Mesothelial cell of epicardium (in vitro differentiated cells): ENCODE measurements at regions not wholly inside any gene's neighbourhood (a gene's known extent, or its start where the extent isn't known, plus 50 kb on each side); places are given as distances from the start of the nearest gene placed in this dataset.

Experiments used
- DNase-seq, 2 experiments: peaks; one replicate each; pipeline ENCODE4 v3.0.0; 2021; ENCODE audit warnings: low spot score in 2 of 2; ENCODE audit not compliant: unreplicated experiment in 2 of 2
- H3K27ac Mint-ChIP-seq: 2 replicates; pipeline ENCODE4 v1.8.0; 2021; ENCODE audit warnings: mixed read lengths
- H3K27me3 Mint-ChIP-seq: 2 replicates; pipeline ENCODE4 v1.8.0; 2021; ENCODE audit warnings: low read depth, mixed read lengths
- H3K36me3 Mint-ChIP-seq: 2 replicates; pipeline ENCODE4 v1.8.0; 2021; ENCODE audit warnings: mixed read lengths
- H3K4me1 Mint-ChIP-seq: 2 replicates; pipeline ENCODE4 v1.8.0; 2021; ENCODE audit warnings: mixed read lengths
- H3K4me3 Mint-ChIP-seq: 2 replicates; pipeline ENCODE4 v1.8.0; 2021; ENCODE audit warnings: mild to moderate bottlenecking, moderate library complexity, mixed read lengths
- H3K9me3 Mint-ChIP-seq: 2 replicates; pipeline ENCODE4 v1.8.0; 2021; ENCODE audit warnings: mixed read lengths
- TF ChIP-seq, protein P1 (sequence below): fragments of 200-600 bp; sonication (generic); IDR thresholded peaks from one replicate; pipeline ENCODE4 v1.5.0; 2021; ENCODE audit warnings: antibody characterized with exemption; ENCODE audit not compliant: unreplicated experiment

DNA sequence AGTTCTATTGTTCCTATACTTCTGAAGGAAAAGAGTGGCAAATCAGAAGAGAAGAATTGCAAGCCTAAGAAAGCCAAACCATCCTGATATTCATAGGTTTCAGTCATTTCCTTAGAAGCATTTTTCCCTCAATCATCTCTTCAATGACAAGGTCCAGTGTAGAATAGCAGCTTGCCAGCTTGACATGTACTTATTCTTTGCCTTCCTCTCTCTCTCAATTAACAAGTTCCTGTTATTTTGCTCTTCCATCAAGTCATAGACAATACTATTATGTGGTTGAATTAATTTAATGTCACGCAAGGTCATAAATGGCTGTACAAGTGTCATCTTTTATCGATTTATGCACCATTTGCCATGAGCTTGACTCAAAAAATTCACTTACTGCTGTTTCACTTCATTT is 216.3 kb upstream of the MBL2 start:
- Mint-ChIP-seq H3K9me3 (peaks cover 11% of the 10 kb centered on the region), H3K27ac (no peak overlapping the region), H3K36me3 (no peaks in the 10 kb centered on the region), H3K27me3 (no peaks in the 10 kb centered on the region), H3K4me1 (peaks cover 3% of the 10 kb centered on the region), H3K4me3 (no peak overlapping the region)
- no peak for DNase-seq
- TF ChIP-seq, protein P1, sequence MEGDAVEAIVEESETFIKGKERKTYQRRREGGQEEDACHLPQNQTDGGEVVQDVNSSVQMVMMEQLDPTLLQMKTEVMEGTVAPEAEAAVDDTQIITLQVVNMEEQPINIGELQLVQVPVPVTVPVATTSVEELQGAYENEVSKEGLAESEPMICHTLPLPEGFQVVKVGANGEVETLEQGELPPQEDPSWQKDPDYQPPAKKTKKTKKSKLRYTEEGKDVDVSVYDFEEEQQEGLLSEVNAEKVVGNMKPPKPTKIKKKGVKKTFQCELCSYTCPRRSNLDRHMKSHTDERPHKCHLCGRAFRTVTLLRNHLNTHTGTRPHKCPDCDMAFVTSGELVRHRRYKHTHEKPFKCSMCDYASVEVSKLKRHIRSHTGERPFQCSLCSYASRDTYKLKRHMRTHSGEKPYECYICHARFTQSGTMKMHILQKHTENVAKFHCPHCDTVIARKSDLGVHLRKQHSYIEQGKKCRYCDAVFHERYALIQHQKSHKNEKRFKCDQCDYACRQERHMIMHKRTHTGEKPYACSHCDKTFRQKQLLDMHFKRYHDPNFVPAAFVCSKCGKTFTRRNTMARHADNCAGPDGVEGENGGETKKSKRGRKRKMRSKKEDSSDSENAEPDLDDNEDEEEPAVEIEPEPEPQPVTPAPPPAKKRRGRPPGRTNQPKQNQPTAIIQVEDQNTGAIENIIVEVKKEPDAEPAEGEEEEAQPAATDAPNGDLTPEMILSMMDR, result no peak

DNA sequence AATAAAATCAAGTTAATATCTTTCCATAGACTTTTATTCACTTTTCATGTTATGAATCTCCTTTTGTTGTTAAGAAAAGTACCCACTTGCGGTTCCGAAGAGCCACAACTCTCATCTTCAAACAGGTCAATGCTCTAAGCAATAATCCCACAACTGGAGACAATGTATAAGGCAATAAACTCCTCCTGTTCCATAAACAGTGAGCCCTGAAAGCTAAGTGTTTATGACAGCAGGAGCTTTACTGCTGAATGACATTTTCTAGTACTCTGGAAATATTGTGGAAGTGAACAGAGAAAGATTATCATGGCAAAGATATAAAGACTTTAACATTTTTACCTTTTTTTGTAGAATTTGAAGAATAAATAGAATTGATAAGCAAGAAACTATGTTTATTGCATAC is 213.5 kb upstream of the MBL2 start:
- H3K4me1 Mint-ChIP-seq, result peaks cover 4% of the 10 kb centered on the region
- H3K36me3 Mint-ChIP-seq, result no peaks in the 10 kb centered on the region
- H3K9me3 Mint-ChIP-seq, result peaks cover 10% of the 10 kb centered on the region
- DNase-seq, result no peak
- no peak overlapping the region for H3K27ac Mint-ChIP-seq
- H3K27me3 Mint-ChIP-seq, result no peaks in the 10 kb centered on the region
- TF ChIP-seq, protein P1, result no peak
- no peak overlapping the region for H3K4me3 Mint-ChIP-seq

DNA sequence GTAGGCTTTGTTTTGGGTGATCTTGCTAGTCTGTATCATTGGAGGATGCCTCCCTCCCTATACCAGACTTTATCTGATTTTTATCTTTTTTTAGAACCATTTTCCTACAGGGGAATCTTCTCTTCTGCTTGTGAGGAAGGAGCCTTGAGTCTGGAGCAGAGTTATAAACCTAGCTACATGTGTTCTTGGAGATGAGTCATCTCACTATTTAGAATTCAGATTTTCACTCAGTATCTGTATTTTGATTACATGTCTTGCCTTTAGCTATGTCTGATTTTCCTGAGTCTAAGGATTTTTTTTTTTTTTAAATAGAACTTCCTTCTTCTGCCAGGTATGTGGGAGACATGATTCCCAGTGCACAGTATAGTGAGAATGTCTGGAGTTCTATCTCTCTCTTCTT is 211.6 kb upstream of the MBL2 start:
- no peak for DNase-seq
- peaks cover 6% of the 10 kb centered on the region for H3K4me1 Mint-ChIP-seq
- no peak overlapping the region for H3K4me3 Mint-ChIP-seq
- peak overlapping the region; percentile 13 for H3K27ac Mint-ChIP-seq
- no peaks in the 10 kb centered on the region for H3K27me3 Mint-ChIP-seq
- H3K9me3 Mint-ChIP-seq, result peaks cover 10% of the 10 kb centered on the region
- H3K36me3 Mint-ChIP-seq, result no peaks in the 10 kb centered on the region
- TF ChIP-seq, protein P1, result no peak

DNA sequence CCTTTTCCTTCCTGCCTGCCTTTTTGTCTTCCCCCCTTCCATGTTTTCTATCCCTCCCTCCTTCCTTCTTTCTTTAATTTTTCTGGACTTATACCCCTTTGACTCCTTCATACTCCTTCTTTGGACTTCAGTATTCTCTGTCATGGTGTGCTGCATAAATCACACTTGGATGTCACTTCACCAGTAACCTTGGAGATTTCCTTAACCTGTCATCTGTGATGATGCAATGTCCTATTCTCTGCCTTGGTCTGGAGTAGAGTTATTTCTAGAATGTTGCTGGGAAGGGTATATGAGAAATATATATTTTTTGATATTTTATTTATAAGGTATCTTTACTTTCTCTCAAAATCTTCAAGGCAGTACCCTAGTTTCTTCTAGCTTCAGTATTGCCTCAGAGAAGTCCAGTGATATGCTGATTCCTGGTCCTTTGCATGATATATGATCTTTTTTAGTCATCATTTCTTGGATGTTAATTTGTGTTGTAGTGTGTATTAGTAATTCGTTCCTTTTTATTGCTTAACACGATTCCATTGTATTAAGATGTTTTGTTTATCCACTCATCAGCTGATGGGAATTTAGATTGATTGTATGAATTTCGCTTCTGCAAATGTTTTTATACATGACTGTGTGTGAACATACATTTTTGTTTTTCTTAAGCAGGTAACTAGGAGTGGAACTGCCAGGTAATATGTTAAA is 206.9 kb upstream of the MBL2 start:
- Mint-ChIP-seq H3K27ac (no peak overlapping the region), H3K36me3 (no peaks in the 10 kb centered on the region), H3K9me3 (peaks cover 3% of the 10 kb centered on the region), H3K27me3 (no peaks in the 10 kb centered on the region), H3K4me1 (peaks cover 6% of the 10 kb centered on the region), H3K4me3 (no peak overlapping the region)
- TF ChIP-seq, protein P1, result no peak
- no peak for DNase-seq

DNA sequence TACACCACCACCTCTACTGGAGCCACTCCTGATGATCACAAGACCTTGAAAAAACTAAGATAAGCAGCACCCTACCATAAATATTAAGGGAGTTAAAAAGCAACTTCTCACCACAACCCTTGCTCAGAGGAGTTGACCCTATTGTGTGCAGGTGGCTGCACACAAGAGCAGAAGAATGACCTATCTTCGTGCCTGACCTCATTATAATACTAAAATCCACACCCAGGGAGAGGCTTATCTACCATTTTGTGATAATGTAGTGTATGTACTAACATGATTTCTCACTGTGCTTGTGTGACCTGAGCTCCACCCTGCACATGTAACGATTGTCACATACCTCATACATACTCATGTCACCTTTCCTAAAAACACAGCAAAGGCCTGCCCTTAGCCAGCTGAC is 205.0 kb upstream of the MBL2 start:
- TF ChIP-seq, protein P1, result no peak
- Mint-ChIP-seq H3K4me3 (no peak overlapping the region), H3K4me1 (peaks cover 2% of the 10 kb centered on the region), H3K27ac (no peak overlapping the region), H3K36me3 (peaks cover 4% of the 10 kb centered on the region), H3K9me3 (peaks cover 9% of the 10 kb centered on the region), H3K27me3 (no peaks in the 10 kb centered on the region)
- no peak for DNase-seq
